GM13976 (cell line): ENCODE measurements at regions not wholly inside any gene's neighbourhood (a gene's known extent, or its start where the extent isn't known, plus 50 kb on each side); places are given as distances from the start of the nearest gene placed in this dataset.
"Not testable (repeated sequence)": the region's sequence is repeated elsewhere in the genome, so short reads cannot be mapped to it uniquely, and the experiment has no call there.

Experiments used
- DNase-seq: peaks from one replicate; pipeline ENCODE4 v3.0.0; 2012; ENCODE audit warnings: low spot score
- in situ Hi-C: fragments of 300-500 bp; cut with MboI; formaldehyde crosslinking; loops from one replicate; pipeline ENCODE4 v1.12.0; 2022; ENCODE audit warnings: low sequenced_read_pairs, mixed read lengths, inconsistent platforms; ENCODE audit not compliant: unreplicated experiment
- TF ChIP-seq, protein P1 (sequence below): IDR thresholded peaks from 2 replicates; pipeline ENCODE4 v1.5.1; 2012; ENCODE audit warnings: borderline replicate concordance, mild to moderate bottlenecking; ENCODE audit not compliant: insufficient read depth; ENCODE audit errors: extremely low read depth, missing control alignments, control extremely low read depth

DNA sequence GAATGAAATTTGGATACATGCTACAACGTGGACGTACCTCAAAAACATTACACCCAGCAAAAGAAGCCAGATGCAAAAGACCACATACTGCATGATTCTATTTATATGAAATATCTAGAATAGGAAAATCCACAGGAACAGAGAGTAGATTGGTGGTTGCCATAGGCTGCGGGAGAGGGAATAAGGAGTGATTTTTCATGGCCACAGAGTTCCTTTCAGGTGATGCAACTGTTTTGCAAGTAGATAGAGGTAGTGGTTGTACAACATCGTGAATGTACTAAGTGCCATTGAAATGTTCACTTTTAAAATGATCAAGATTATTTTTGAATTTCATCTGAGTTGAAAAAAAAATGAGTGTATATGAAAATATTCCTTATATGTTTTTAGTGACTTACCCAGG, 115.3 kb upstream of the RUNX1 start:
- in situ Hi-C loops = no loop called here
- DNase-seq = no peak
- TF ChIP-seq, protein P1, sequence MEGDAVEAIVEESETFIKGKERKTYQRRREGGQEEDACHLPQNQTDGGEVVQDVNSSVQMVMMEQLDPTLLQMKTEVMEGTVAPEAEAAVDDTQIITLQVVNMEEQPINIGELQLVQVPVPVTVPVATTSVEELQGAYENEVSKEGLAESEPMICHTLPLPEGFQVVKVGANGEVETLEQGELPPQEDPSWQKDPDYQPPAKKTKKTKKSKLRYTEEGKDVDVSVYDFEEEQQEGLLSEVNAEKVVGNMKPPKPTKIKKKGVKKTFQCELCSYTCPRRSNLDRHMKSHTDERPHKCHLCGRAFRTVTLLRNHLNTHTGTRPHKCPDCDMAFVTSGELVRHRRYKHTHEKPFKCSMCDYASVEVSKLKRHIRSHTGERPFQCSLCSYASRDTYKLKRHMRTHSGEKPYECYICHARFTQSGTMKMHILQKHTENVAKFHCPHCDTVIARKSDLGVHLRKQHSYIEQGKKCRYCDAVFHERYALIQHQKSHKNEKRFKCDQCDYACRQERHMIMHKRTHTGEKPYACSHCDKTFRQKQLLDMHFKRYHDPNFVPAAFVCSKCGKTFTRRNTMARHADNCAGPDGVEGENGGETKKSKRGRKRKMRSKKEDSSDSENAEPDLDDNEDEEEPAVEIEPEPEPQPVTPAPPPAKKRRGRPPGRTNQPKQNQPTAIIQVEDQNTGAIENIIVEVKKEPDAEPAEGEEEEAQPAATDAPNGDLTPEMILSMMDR = no peak

DNA sequence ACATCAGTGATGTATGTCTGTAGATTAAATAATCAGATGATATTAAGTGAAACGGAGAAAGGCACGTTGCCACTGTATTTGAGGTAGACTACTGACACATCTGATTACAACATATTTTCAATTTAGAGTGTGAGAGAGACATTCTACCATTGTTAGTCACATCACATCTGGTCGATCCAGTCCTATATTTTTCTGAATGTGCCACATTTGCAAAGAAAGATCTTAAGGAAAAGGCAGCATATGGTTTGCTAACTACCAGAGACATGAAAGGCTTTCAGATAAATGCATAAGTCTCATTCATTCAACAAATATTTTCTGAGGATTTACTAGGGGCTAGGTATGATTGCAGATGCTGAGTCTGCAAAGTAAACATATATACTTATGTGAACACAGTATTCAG, 114.3 kb upstream of the RUNX1 start:
- TF ChIP-seq, protein P1 = no peak
- in situ Hi-C loops = no loop called here
- DNase-seq = no peak

DNA sequence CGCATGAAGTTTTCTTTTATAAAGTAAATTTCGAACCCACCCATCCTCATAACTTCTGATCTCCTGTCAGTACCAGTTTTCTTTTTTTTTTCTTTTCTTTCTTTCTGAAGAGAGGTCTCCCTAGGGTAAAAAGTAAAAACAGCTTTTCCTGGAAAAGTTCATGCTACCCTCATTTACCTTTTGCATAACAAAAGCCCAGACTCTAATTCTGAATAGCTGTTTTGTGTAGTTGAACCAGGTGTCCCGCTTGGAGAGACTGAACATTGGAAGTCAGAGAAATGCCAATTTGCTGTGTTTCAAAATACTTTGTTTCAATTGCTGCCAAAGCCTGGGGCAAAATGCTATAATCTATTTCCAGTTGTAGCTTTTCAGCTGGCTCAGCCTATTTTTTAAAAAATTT, 113.7 kb upstream of the RUNX1 start:
- in situ Hi-C loops = no loop called here
- no peak for DNase-seq
- TF ChIP-seq, protein P1 = no peak

DNA sequence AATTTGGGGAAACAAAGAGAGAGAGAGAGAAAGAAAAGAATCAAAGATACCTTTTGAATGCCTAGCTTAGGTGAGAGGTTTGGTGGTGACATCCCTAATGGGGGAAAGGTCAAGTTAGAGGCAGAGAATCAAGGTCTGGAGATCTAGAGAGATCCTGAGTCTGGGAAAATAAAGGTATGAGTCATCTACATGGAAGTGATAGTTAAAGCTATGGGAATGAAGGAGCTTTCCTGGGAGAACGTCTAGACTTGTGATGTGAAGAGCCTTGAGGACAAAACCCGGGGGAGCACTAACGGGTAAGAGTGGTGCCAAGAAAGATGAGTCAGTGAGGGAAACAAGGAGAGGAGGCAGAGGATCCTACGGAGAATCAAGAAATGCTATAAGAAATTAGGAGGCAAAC, 110.8 kb upstream of the RUNX1 start:
- DNase-seq = no peak
- TF ChIP-seq, protein P1 = no peak
- in situ Hi-C loops = no loop called here

DNA sequence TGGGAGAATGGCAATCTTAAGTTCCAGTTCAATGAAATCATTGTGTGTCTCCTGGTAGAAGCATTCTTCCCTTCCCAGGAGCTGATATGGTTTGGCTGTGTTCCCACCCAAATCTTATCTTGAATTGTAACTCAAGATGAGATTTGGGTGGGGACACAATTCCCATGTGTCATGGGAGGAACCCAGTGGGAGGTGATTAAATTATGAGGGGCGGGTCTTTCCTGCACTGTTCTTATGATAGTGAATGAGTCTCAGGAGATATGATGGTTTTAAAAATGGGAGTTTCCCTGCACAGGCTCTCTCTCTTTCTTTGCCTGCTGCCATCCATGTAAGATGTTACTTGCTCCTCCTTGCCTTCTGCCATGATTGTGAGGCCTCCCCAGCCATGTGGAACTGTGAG, 108.3 kb upstream of the RUNX1 start:
- DNase-seq, in situ Hi-C loops: not testable (repeated sequence)

DNA sequence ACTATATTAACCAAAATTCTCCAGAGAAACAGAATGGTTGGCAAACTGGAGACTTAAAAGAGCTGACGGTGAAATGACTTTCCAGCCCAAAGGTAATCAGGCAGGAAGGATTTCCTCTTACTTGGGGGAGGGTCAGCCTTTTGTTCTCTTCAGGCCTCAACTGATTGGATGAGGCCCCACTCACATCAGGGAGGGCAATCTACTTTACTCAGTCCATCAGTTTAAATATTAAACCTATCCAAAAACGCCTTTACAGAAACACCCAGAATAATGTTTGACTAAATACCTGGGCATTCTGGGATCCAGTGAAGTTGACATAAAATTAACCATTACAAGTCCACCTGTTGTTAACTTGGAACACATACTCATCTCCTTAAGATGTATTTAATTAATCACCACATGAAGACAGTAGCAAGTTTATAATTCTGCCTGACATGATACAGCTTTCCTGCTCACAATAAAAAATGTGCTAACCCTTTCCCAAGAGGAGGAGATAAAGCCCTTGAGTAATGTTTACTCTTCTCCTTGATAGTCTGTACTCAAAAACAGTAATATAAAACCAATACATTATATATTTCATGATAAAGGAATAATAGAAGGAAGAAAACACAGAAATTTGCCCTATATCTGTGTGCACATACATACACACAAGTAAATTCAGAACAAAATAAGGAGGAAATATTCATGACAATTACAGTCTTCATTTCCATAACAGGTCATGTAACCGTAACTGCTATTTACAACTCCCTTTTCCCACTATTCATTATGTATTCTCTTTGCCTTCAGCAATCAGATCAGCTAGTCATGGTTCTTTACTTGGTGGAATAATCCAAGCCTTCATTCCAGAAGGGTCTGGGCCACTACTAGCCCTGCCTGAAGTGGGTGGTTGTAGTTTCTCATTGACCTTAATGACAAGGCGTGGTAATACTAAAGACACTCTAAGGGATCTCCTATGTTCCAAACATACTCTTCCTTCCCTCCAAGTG, 107.5 kb upstream of the RUNX1 start:
- TF ChIP-seq, protein P1 = no peak
- in situ Hi-C loops = no loop called here
- no peak for DNase-seq

DNA sequence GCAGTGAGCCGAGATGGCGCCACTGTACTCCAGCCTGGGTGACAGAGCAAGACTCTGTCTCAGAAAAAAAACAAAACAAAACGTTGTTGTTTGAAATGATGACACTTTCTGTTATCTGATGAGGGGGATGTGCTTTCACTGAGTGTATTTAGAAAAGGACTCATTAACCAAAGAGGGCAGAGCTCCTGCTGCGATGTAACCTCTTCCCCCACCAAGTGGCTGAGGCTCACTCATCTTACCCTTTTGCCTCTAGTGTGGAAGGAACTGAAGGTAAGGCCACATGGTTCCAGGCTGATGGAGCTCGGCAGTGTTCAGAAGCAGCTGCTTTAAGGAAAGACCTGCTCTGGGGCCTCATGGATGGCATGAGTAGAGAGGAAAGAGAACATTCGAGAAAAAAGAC, 105.7 kb upstream of the RUNX1 start:
- TF ChIP-seq, protein P1 = no peak
- in situ Hi-C loops = no loop called here
- DNase-seq = no peak
